ENCODE measurements at regions not wholly inside any gene's neighbourhood (a gene's known extent, or its start where the extent isn't known, plus 50 kb on each side); places are given as distances from the start of the nearest gene placed in this dataset.

- Histone ChIP-seq H4K20me1 (ENCODE audit: insufficient read depth) (no peaks in the 10 kb centered on the region), H3K27ac (ENCODE audit: low read length) (no peak overlapping the region), H3F3A (ENCODE audit: insufficient read depth, low read length, poor library complexity, severe bottlenecking) (peaks cover 2% of the 10 kb centered on the region), H2AFZ (ENCODE audit: low read depth, low read length) (no peak overlapping the region), H3K9me3 (ENCODE audit: low read length) (no peaks in the 10 kb centered on the region), H3K9me2 (ENCODE audit: insufficient read depth, low read length) (no peaks in the 10 kb centered on the region), H3K4me2 (ENCODE audit: low read length) (no peak overlapping the region), H3K79me2 (replicated peaks; ENCODE audit: insufficient read depth, low read length) (no peaks in the 10 kb centered on the region), H3K36me3 (ENCODE audit: insufficient read depth, low read length) (no peaks in the 10 kb centered on the region), H3K9ac (ENCODE audit: low read length) (no peak overlapping the region), H3K4me3 (ENCODE audit: low read length) (no peak overlapping the region), H3K27me3 (ENCODE audit: insufficient read depth, low read depth, low read length) (no peaks in the 10 kb centered on the region)
- TF ChIP-seq POLR2AphosphoS5 (IDR thresholded peaks at IDR 0.05) = no peak
- no peak for TF ChIP-seq RAD21 (conservative IDR thresholded peaks at IDR 0.05)
- no peak for TF ChIP-seq SMC3 (conservative IDR thresholded peaks at IDR 0.05; ENCODE audit: poor library complexity)
- no peak for TF ChIP-seq REST (IDR thresholded peaks at IDR 0.05; ENCODE audit: borderline replicate concordance)
- TF ChIP-seq EZH2 (IDR thresholded peaks at IDR 0.05; ENCODE audit: borderline replicate concordance, insufficient read depth, low read length, poor library complexity, severe bottlenecking) = no peak
- TF ChIP-seq CTCF (IDR thresholded peaks at IDR 0.05; ENCODE audit: poor library complexity, severe bottlenecking) = no peak
- TF ChIP-seq EP300 (conservative IDR thresholded peaks at IDR 0.05; ENCODE audit: poor library complexity, severe bottlenecking) = no peak
- TF ChIP-seq MXI1 (conservative IDR thresholded peaks at IDR 0.05; ENCODE audit: poor library complexity, severe bottlenecking) = no peak
- no peak for TF ChIP-seq TAF1 (IDR thresholded peaks at IDR 0.05; ENCODE audit: low read depth)
Observed at GRCh38 chr5:87850843-87851242, 417.8 kb downstream of the TMEM161B start.

- Histone ChIP-seq H3K27ac (ENCODE audit: low read length) (no peak overlapping the region), H3K27me3 (ENCODE audit: insufficient read depth, low read depth, low read length) (no peaks in the 10 kb centered on the region), H2AFZ (ENCODE audit: low read depth, low read length) (no peak overlapping the region), H3F3A (ENCODE audit: insufficient read depth, low read length, poor library complexity, severe bottlenecking) (peaks cover 2% of the 10 kb centered on the region), H3K36me3 (ENCODE audit: insufficient read depth, low read length) (no peaks in the 10 kb centered on the region), H3K9me3 (ENCODE audit: low read length) (no peaks in the 10 kb centered on the region), H4K20me1 (ENCODE audit: insufficient read depth) (no peaks in the 10 kb centered on the region), H3K4me3 (ENCODE audit: low read length) (no peak overlapping the region), H3K79me2 (replicated peaks; ENCODE audit: insufficient read depth, low read length) (no peaks in the 10 kb centered on the region), H3K4me2 (ENCODE audit: low read length) (no peak overlapping the region), H3K9ac (ENCODE audit: low read length) (no peak overlapping the region), H3K9me2 (ENCODE audit: insufficient read depth, low read length) (no peaks in the 10 kb centered on the region)
- no peak for TF ChIP-seq CTCF (IDR thresholded peaks at IDR 0.05; ENCODE audit: poor library complexity, severe bottlenecking)
- no peak for TF ChIP-seq SMC3 (conservative IDR thresholded peaks at IDR 0.05; ENCODE audit: poor library complexity)
- no peak for TF ChIP-seq TAF1 (IDR thresholded peaks at IDR 0.05; ENCODE audit: low read depth)
- no peak for TF ChIP-seq RAD21 (conservative IDR thresholded peaks at IDR 0.05)
- no peak for TF ChIP-seq EZH2 (IDR thresholded peaks at IDR 0.05; ENCODE audit: borderline replicate concordance, insufficient read depth, low read length, poor library complexity, severe bottlenecking)
- TF ChIP-seq POLR2AphosphoS5 (IDR thresholded peaks at IDR 0.05) = no peak
- TF ChIP-seq MXI1 (conservative IDR thresholded peaks at IDR 0.05; ENCODE audit: poor library complexity, severe bottlenecking) = no peak
- TF ChIP-seq EP300 (conservative IDR thresholded peaks at IDR 0.05; ENCODE audit: poor library complexity, severe bottlenecking) = no peak
- TF ChIP-seq REST (IDR thresholded peaks at IDR 0.05; ENCODE audit: borderline replicate concordance) = no peak
Observed at GRCh38 chr5:87845734-87846133, 422.9 kb downstream of the TMEM161B start.

Measured in neural cell (in vitro differentiated cells).